RWPE1 (cell line): ENCODE measurements at regions not wholly inside any gene's neighbourhood (a gene's known extent, or its start where the extent isn't known, plus 50 kb on each side); places are given as distances from the start of the nearest gene placed in this dataset.

Experiments used
- CTCF ChIA-PET: fragments of 350-600 bp; sonication (Branson Sonifier 250); formaldehyde crosslinking; extraction: SDS; loops from one replicate; lab custom pipeline; 2021; lab: Yijun Ruan, JAX
- POLR2A ChIA-PET: fragments of 400-600 bp; formaldehyde crosslinking; extraction: SDS; loops from one replicate; lab custom pipeline; 2020; ENCODE audit warnings: antibody characterized with exemption; ENCODE audit not compliant: low non-redundant PET; lab: Yijun Ruan, JAX
- DNase-seq: peaks from one replicate; pipeline ENCODE4 v3.0.0; 2012; ENCODE audit warnings: low spot score
- H3K27ac ChIP-seq: fragments of 450-650 bp; 2 replicates; pipeline ENCODE4 v1.5.1; 2017
- CTCF ChIP-seq: fragments of 450-650 bp; conservative IDR thresholded peaks from 2 replicates; pipeline ENCODE4 v1.5.1; 2017; ENCODE audit warnings: low read depth, mild to moderate bottlenecking

GRCh38 chr10:128985036-128985435, 482.0 kb upstream of the MGMT start:
- POLR2A ChIA-PET, result no interaction called here
- CTCF ChIA-PET, result no interaction called here
- no peak overlapping the region for H3K27ac ChIP-seq
- TF ChIP-seq CTCF, result no peak
- DNase-seq, result no peak

- no peak overlapping the region for H3K27ac ChIP-seq
- ChIA-PET POLR2A (no interaction called here), CTCF (no interaction called here)
- no peak for TF ChIP-seq CTCF
- no peak for DNase-seq
Observed at GRCh38 chr10:128990986-128991385, 476.1 kb upstream of the MGMT start.

- no peak for TF ChIP-seq CTCF
- ChIA-PET POLR2A (no interaction called here), CTCF (interaction anchor here (0.6 to 0.7 kb wide), 2 partner anchors 544 to 783 kb away, joined by 3 to 6 read pairs; no protein-coding TSS in a partner anchor)
- no peak for DNase-seq
- no peak overlapping the region for H3K27ac ChIP-seq
Observed at GRCh38 chr10:128992770-128993169, 474.3 kb upstream of the MGMT start.

GRCh38 chr10:128993443-128993842, 473.6 kb upstream of the MGMT start:
- DNase-seq, result no peak
- CTCF ChIA-PET, result interaction anchor here (0.7 kb wide), 1 partner anchor 543 kb away, joined by 3 read pairs; no protein-coding TSS in a partner anchor
- POLR2A ChIA-PET, result no interaction called here
- no peak overlapping the region for H3K27ac ChIP-seq
- TF ChIP-seq CTCF, result no peak

- DNase-seq, result no peak
- ChIA-PET POLR2A (no interaction called here), CTCF (no interaction called here)
- no peak for TF ChIP-seq CTCF
- no peak overlapping the region for H3K27ac ChIP-seq
Observed at GRCh38 chr10:128993911-128994538, 473.0 kb upstream of the MGMT start.

GRCh38 chr10:128994598-128995143, 472.4 kb upstream of the MGMT start:
- TF ChIP-seq CTCF, result no peak
- no peak overlapping the region for H3K27ac ChIP-seq
- POLR2A ChIA-PET, result no interaction called here
- no peak for DNase-seq
- CTCF ChIA-PET, result no interaction called here
